Ovary (tissue), 3 donors: ENCODE measurements at regions not wholly inside any gene's neighbourhood (a gene's known extent, or its start where the extent isn't known, plus 50 kb on each side); places are given as distances from the start of the nearest gene placed in this dataset.

Experiments used
- POLR2A ChIP-seq: fragments of 450-650 bp; IDR thresholded peaks from one replicate; pipeline ENCODE4 v1.6.1; 2017; ENCODE audit warnings: antibody characterized with exemption, mild to moderate bottlenecking, moderate library complexity
- TF ChIP-seq, protein P1 (sequence below), 3 donors: fragments of 450-650 bp in 2 of 3; fragments of 200-600 bp in 1 of 3; IDR thresholded peaks; one replicate each; pipeline versions ENCODE4 v1.5.1 to v1.8.0; 2016 to 2022; ENCODE audit warnings: antibody characterized with exemption in 3 of 3, mild to moderate bottlenecking in 1 of 3
- donor health status: DM: no; HTN: no; CAD: no.

DNA sequence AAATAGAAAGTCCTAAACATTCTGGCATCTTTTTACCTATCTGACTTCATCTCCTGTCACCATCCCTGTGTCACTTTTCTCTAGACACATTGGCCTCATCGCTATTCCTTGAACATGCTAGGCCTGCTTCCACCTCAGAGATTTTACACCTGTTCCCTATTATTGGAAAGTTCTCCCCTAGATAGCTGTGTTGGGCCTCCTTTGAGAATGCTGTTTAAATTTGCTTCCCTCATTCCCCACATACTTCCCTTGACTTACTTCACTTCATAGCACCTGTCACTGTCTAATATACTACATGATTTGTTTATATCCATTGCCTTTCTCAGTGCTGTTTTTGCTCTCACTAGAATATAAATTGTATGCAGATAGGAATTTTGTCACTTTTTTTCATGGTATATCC, 317.0 kb upstream of the GCFC2 start:
- no peak for TF ChIP-seq POLR2A
- TF ChIP-seq, protein P1, sequence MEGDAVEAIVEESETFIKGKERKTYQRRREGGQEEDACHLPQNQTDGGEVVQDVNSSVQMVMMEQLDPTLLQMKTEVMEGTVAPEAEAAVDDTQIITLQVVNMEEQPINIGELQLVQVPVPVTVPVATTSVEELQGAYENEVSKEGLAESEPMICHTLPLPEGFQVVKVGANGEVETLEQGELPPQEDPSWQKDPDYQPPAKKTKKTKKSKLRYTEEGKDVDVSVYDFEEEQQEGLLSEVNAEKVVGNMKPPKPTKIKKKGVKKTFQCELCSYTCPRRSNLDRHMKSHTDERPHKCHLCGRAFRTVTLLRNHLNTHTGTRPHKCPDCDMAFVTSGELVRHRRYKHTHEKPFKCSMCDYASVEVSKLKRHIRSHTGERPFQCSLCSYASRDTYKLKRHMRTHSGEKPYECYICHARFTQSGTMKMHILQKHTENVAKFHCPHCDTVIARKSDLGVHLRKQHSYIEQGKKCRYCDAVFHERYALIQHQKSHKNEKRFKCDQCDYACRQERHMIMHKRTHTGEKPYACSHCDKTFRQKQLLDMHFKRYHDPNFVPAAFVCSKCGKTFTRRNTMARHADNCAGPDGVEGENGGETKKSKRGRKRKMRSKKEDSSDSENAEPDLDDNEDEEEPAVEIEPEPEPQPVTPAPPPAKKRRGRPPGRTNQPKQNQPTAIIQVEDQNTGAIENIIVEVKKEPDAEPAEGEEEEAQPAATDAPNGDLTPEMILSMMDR (IDR thresholded peaks at IDR 0.05), result no peak
